Tibial nerve (tissue), 4 donors: ENCODE measurements at regions not wholly inside any gene's neighbourhood (a gene's known extent, or its start where the extent isn't known, plus 50 kb on each side); places are given as distances from the start of the nearest gene placed in this dataset.
A peak's percentile ranks its signal among the peaks of the same experiment; 100 is the strongest.

Source experiments
- DNase-seq, 2 donors: peaks; one replicate each; pipeline ENCODE4 v3.0.0-alpha.2; 2019; ENCODE audit warnings: low spot score in 2 of 2
- H3K27ac ChIP-seq, 4 donors: fragments of 200-600 bp; sonication (generic) in 3 of 4; one replicate each; pipeline ENCODE4 v1.5.1; 2017 to 2019; ENCODE audit warnings: mild to moderate bottlenecking in 1 of 4
- H3K27me3 ChIP-seq, 2 donors: fragments of 200-600 bp; sonication (generic) in 1 of 2; one replicate each; pipeline versions ENCODE4 v1.5.1 to v1.6.0; 2017 to 2019
- H3K36me3 ChIP-seq, 3 donors: fragments of 200-600 bp; sonication (generic); one replicate each; pipeline ENCODE4 v1.5.1; 2018 to 2019
- H3K4me1 ChIP-seq, 4 donors: fragments of 200-600 bp; sonication (generic) in 3 of 4; one replicate each; pipeline ENCODE4 v1.5.1; 2017 to 2019
- H3K4me3 ChIP-seq, 4 donors: fragments of 200-600 bp; sonication (generic) in 3 of 4; one replicate each; pipeline ENCODE4 v1.5.1; 2017 to 2019; ENCODE audit warnings: mild to moderate bottlenecking in 1 of 4, moderate library complexity in 1 of 4
- H3K9me3 ChIP-seq, 4 donors: fragments of 200-600 bp; sonication (generic) in 3 of 4; one replicate each; pipeline ENCODE4 v1.5.1; 2017 to 2019
- EP300 ChIP-seq, 2 donors: sonication (generic); formaldehyde crosslinking; IDR thresholded peaks; one replicate each; pipeline ENCODE4 v1.6.1; 2017; ENCODE audit warnings: antibody characterized with exemption in 2 of 2, mild to moderate bottlenecking in 1 of 2
- POLR2A ChIP-seq, 2 donors: fragments of 450-650 bp; IDR thresholded peaks; one replicate each; pipeline ENCODE4 v1.6.1; 2017; ENCODE audit warnings: antibody characterized with exemption in 2 of 2, mild to moderate bottlenecking in 2 of 2, moderate library complexity in 2 of 2
- WGBS, 2 donors: methylation state at CpG; one replicate each; pipeline ENCODE4 v1.1.5; 2018; 5-methylcytosine and 5-hydroxymethylcytosine counted together
- TF ChIP-seq, protein P1 (sequence below), 5 experiments: fragments of 200-600 bp in 3 of 5; fragments of 450-650 bp in 2 of 5; sonication (generic) in 3 of 5; IDR thresholded peaks; one replicate each; pipeline ENCODE4 v1.5.1; 2016 to 2019; ENCODE audit warnings: antibody characterized with exemption in 5 of 5, mild to moderate bottlenecking in 3 of 5, moderate library complexity in 2 of 5

- peak overlapping the region in 1 of 4 donors; percentile 35 for H3K27ac ChIP-seq
- WGBS, 2 donors = 91 to 96% methylated on average over 6 of the region's 6 CpGs
- H3K9me3 ChIP-seq = no peaks in the 10 kb centered on the region
- no peak for DNase-seq
- H3K4me3 ChIP-seq = no peak overlapping the region
- no peaks in the 10 kb centered on the region for H3K27me3 ChIP-seq
- no peaks in the 10 kb centered on the region for H3K4me1 ChIP-seq
- no peaks in the 10 kb centered on the region for H3K36me3 ChIP-seq
- no peak for TF ChIP-seq POLR2A (IDR thresholded peaks at IDR 0.05)
- TF ChIP-seq, protein P1, sequence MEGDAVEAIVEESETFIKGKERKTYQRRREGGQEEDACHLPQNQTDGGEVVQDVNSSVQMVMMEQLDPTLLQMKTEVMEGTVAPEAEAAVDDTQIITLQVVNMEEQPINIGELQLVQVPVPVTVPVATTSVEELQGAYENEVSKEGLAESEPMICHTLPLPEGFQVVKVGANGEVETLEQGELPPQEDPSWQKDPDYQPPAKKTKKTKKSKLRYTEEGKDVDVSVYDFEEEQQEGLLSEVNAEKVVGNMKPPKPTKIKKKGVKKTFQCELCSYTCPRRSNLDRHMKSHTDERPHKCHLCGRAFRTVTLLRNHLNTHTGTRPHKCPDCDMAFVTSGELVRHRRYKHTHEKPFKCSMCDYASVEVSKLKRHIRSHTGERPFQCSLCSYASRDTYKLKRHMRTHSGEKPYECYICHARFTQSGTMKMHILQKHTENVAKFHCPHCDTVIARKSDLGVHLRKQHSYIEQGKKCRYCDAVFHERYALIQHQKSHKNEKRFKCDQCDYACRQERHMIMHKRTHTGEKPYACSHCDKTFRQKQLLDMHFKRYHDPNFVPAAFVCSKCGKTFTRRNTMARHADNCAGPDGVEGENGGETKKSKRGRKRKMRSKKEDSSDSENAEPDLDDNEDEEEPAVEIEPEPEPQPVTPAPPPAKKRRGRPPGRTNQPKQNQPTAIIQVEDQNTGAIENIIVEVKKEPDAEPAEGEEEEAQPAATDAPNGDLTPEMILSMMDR (IDR thresholded peaks at IDR 0.05) = no peak
Observed at GRCh38 chr17:72446118-72446517, 325.3 kb downstream of the SOX9 start.

- Histone ChIP-seq H3K27ac (peak overlapping the region in 1 of 4 donors; percentile 35), H3K4me1 (no peaks in the 10 kb centered on the region), H3K9me3 (no peaks in the 10 kb centered on the region), H3K4me3 (no peak overlapping the region), H3K36me3 (no peaks in the 10 kb centered on the region), H3K27me3 (no peaks in the 10 kb centered on the region)
- WGBS, 2 donors = 64 to 65% methylated on average over 17 of the region's 17 CpGs
- TF ChIP-seq POLR2A (IDR thresholded peaks at IDR 0.05) (no peak), EP300 (IDR thresholded peaks at IDR 0.05) (no peak)
- TF ChIP-seq, protein P1 (IDR thresholded peaks at IDR 0.05) = no peak
- no peak for DNase-seq
Observed at GRCh38 chr17:72446525-72447250, 325.9 kb downstream of the SOX9 start.

DNA sequence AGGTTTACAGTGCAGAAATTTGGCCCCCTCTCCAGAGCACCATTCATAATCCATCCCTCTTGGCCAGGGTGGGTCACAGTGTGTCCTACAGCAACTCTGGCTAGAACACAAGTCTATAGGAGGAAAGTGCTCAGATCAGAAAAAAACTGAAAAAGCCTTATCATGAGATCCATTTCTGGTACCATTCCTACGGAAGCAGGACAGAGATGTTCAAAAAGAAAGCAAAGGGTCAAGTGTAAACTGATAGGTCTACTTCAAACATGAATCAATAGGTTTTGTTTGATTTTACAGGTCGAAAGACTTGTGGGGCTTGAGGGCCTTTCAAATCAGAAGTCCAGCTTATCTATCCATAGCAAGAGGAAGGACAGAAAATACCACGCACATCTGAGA is 326.4 kb downstream of the SOX9 start:
- no peak for DNase-seq
- WGBS, 2 donors = 88 to 91% methylated on average over 3 of the region's 3 CpGs

DNA sequence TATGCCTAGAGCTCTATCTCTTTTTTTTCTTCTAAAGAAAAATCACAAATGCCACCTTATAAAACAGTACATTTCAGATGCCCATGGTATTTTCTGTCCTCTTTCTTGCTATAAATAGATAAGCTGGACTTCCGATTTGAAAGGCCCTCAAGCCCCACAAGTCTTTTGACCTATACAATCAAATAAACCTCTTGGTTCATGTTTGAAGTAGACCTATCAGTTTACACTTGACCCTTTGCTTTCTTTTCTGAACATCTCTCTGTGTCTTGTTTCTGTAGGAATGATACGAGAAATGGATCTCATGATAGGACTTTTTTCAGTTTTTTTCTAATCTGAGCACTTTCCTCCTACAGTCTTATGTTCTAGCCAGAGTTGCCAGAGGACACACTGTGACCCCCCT is 327.2 kb downstream of the SOX9 start:
- Histone ChIP-seq H3K36me3 (no peaks in the 10 kb centered on the region), H3K27me3 (no peaks in the 10 kb centered on the region), H3K9me3 (no peaks in the 10 kb centered on the region), H3K4me3 (no peak overlapping the region), H3K4me1 (no peaks in the 10 kb centered on the region), H3K27ac (no peak overlapping the region)
- 67 to 74% methylated on average over 2 of the region's 2 CpGs for WGBS, 2 donors
- TF ChIP-seq EP300 (IDR thresholded peaks at IDR 0.05) (no peak), POLR2A (IDR thresholded peaks at IDR 0.05) (no peak)
- TF ChIP-seq, protein P1 (IDR thresholded peaks at IDR 0.05) = no peak
- DNase-seq = no peak

More for the DNA sequence above, 326.4 kb downstream of the SOX9 start:
- Histone ChIP-seq H3K36me3 (no peaks in the 10 kb centered on the region), H3K4me3 (no peak overlapping the region), H3K27ac (no peak overlapping the region), H3K27me3 (no peaks in the 10 kb centered on the region), H3K9me3 (no peaks in the 10 kb centered on the region), H3K4me1 (no peaks in the 10 kb centered on the region)
- TF ChIP-seq POLR2A (IDR thresholded peaks at IDR 0.05) (no peak), EP300 (IDR thresholded peaks at IDR 0.05) (no peak)
- TF ChIP-seq, protein P1 (IDR thresholded peaks at IDR 0.05) = no peak

DNA sequence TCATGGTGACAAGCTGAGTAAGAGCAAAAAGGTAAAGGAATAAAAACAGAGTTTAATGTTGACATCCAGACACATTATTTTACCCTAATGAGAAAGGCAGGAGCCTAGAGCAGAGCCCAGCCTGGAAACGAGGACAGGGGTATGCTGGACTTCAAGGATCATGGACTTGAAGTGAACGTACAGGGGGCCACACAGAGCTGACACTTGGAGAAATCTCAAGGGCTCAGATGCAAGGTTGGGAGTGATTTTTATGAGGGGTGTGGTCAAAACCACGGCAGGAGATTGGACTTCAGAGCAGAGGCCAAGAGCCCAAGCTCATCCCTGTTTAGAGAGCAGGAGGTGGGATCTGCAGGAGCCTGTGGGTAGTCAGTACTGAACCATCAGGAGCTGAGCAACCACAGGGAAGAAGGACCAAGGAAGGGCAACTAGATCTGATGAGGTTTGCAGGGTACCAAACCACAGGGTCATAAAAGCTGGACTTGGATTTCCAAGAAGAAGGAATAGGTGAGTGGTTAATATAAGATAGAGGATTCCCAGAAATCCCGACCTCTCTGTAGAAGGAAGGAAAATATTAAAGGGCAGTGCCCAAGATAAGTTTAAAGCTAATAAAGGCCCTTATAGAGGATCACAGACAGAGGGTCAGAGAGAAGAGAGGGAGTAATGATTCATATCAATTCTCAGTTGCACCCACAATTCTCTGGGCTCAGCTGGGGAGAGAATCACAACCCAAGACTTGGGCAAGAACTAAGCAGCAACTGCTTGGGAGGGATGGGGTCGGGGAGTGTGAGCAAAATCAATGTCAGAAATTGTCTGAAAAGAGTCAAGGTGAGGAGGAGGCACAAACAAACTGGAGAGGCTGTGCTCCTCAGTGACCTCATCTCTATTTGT is 331.7 kb downstream of the SOX9 start:
- WGBS, 2 donors = 69 to 70% methylated on average over 5 of the region's 5 CpGs
- DNase-seq = no peak
- TF ChIP-seq POLR2A (IDR thresholded peaks at IDR 0.05) = no peak
- TF ChIP-seq EP300 (IDR thresholded peaks at IDR 0.05) = no peak
- TF ChIP-seq, protein P1 (IDR thresholded peaks at IDR 0.05) = no peak

More for the DNA sequence above, 331.7 kb downstream of the SOX9 start:
- Histone ChIP-seq H3K9me3 (no peaks in the 10 kb centered on the region), H3K27ac (no peak overlapping the region), H3K4me1 (peaks cover 0 to 9% (median 3%) of the 10 kb centered on the region in 4 donors), H3K4me3 (no peak overlapping the region), H3K27me3 (no peaks in the 10 kb centered on the region), H3K36me3 (no peaks in the 10 kb centered on the region)
